IPS-20b (cell line): ENCODE measurements at regions not wholly inside any gene's neighbourhood (a gene's known extent, or its start where the extent isn't known, plus 50 kb on each side); places are given as distances from the start of the nearest gene placed in this dataset.

Experiments used
- H3K27ac ChIP-seq: one replicate; pipeline ENCODE4 v1.5.1; 2013; ENCODE audit warnings: low read length
- H3K27me3 ChIP-seq: 2 replicates; pipeline ENCODE4 v1.6.1; 2013; ENCODE audit warnings: mild to moderate bottlenecking, low read length, inconsistent platforms; ENCODE audit not compliant: insufficient read depth
- H3K36me3 ChIP-seq: 2 replicates; pipeline ENCODE4 v1.6.1; 2013; ENCODE audit warnings: low read depth, mild to moderate bottlenecking, inconsistent platforms, low read length, moderate library complexity; ENCODE audit not compliant: insufficient read depth
- H3K4me1 ChIP-seq: 2 replicates; pipeline ENCODE4 v1.6.1; 2013; ENCODE audit warnings: mild to moderate bottlenecking, control low read depth, inconsistent platforms, low read length, moderate library complexity; ENCODE audit not compliant: insufficient read depth
- H3K4me3 ChIP-seq: 2 replicates; pipeline ENCODE4 v1.5.1; 2013; ENCODE audit warnings: mild to moderate bottlenecking, low read length, inconsistent platforms
- H3K9ac ChIP-seq: 2 replicates; pipeline ENCODE4 v1.6.1; 2013; ENCODE audit warnings: low read depth, mild to moderate bottlenecking, inconsistent platforms, low read length, moderate library complexity
- H3K9me3 ChIP-seq: 2 replicates; pipeline ENCODE4 v1.6.1; 2013; ENCODE audit warnings: mild to moderate bottlenecking, low read depth, low read length, inconsistent platforms; ENCODE audit not compliant: insufficient read depth

DNA sequence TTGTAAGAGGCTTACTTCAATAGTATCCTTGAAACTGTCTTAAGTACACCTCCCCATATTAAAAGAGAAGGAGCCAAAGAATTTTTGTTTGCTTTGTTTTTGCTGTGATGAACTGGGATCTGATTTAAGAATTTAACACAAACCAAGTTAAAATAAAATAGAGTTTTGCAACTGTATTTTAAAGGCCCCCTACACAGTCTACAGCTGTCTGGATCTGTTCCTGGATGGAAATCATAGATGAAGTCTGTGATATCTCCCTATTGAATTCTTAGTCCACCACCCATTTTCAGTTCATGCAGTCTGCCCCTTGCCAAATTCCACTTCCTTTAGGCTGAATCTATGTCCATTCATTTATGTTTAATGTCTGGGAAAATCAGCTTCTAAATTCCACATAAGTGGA lies 169.8 kb upstream of the MEOX2 start:
- H3K9ac ChIP-seq, result no peak overlapping the region
- H3K27ac ChIP-seq, result no peak overlapping the region
- H3K4me1 ChIP-seq, result no peaks in the 10 kb centered on the region
- H3K9me3 ChIP-seq, result no peaks in the 10 kb centered on the region
- no peak overlapping the region for H3K4me3 ChIP-seq
- no peaks in the 10 kb centered on the region for H3K36me3 ChIP-seq
- no peaks in the 10 kb centered on the region for H3K27me3 ChIP-seq

DNA sequence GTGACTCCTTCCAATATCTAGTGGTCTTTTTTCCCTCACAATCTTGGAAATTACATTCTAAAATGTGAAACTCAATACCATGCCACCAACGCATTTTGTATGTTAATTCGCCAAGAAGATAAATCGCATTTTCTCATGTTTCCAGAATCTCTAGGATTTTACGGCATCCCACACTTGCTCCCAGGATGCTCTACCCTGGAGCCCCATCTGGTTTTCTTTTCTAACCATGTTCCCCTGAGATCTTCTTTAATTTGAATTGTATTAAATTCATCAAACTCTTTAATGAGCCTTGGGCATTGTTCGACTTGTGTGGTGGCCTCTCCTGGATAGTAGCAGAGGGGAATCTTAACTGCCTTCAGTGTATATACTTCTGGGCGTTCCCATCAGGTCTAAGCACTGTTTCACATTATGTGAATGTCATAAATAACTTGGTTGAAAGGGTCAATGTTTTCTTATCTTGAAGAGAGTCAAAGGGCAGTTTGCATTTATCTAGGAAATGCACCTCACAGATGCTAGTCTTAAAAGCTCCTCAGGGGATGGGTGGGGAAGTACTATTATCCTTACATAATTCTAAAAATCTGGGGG lies 169.1 kb upstream of the MEOX2 start:
- no peaks in the 10 kb centered on the region for H3K9me3 ChIP-seq
- no peaks in the 10 kb centered on the region for H3K4me1 ChIP-seq
- H3K36me3 ChIP-seq, result no peaks in the 10 kb centered on the region
- H3K4me3 ChIP-seq, result no peak overlapping the region
- H3K9ac ChIP-seq, result no peak overlapping the region
- H3K27ac ChIP-seq, result no peak overlapping the region
- H3K27me3 ChIP-seq, result no peaks in the 10 kb centered on the region

DNA sequence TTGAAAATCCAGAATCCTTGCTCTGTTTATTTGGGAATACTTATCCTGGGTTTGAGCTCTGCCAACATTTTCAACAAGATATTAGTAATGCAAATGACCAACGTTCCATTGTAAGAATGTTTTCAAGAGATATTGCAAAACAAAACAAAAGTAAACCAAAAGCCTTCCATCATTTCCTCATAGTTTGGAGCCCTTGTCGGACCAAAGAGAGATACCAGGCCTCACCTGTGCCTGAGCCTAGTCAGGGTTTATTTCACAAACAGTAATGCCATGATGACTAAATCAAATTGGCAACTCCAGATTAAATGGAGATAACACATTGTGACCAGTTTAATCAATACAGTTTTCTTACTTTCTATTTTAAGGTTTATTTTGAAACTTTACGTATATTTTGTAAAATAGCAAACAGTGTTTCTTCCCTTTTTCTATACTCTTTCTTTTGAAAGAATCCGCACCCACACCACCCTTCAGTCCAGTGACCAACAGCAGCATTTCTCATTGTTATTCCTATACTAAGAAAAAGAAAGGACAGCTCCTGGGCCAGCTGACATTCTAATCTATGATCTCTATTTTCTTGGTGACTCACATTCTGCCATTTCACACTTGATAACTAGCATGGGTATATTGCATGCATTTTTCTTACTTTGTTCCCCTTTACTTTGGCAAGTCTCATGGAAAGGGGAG lies 168.5 kb upstream of the MEOX2 start:
- Histone ChIP-seq H3K27ac (no peak overlapping the region), H3K4me1 (no peaks in the 10 kb centered on the region), H3K4me3 (no peak overlapping the region), H3K9me3 (no peaks in the 10 kb centered on the region), H3K9ac (no peak overlapping the region), H3K36me3 (no peaks in the 10 kb centered on the region), H3K27me3 (no peaks in the 10 kb centered on the region)

- Histone ChIP-seq H3K4me3 (no peak overlapping the region), H3K9ac (no peak overlapping the region), H3K4me1 (no peaks in the 10 kb centered on the region), H3K27me3 (no peaks in the 10 kb centered on the region), H3K27ac (no peak overlapping the region), H3K36me3 (no peaks in the 10 kb centered on the region), H3K9me3 (no peaks in the 10 kb centered on the region)
Measured at GRCh38 chr7:15853832-15854470, 167.5 kb upstream of the MEOX2 start.

DNA sequence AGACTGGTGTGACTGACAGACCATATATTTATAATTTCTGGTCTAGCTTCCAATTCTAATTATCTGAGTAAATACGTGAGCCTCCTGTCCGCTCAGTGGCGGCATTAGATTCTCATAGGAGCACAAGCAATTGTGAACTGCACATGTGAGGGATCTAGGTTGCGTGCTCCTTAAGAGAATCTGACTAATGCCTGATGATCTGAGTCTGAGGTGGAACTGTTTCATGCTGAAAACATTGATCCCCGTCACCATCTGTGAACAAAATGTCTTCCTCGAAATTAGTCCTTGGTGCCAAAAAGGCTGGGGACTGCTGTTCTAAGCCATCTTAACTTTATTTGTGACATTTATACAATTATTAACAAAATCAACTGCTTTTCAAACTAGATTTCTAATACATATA lies 164.7 kb upstream of the MEOX2 start:
- Histone ChIP-seq H3K36me3 (no peaks in the 10 kb centered on the region), H3K27me3 (no peaks in the 10 kb centered on the region), H3K4me1 (no peaks in the 10 kb centered on the region), H3K9me3 (no peaks in the 10 kb centered on the region), H3K9ac (no peak overlapping the region), H3K27ac (no peak overlapping the region), H3K4me3 (no peak overlapping the region)

- no peaks in the 10 kb centered on the region for H3K36me3 ChIP-seq
- H3K27ac ChIP-seq, result no peak overlapping the region
- H3K9ac ChIP-seq, result no peak overlapping the region
- H3K4me1 ChIP-seq, result no peaks in the 10 kb centered on the region
- H3K27me3 ChIP-seq, result no peaks in the 10 kb centered on the region
- no peak overlapping the region for H3K4me3 ChIP-seq
- no peaks in the 10 kb centered on the region for H3K9me3 ChIP-seq
Measured at GRCh38 chr7:15848901-15849300, 162.4 kb upstream of the MEOX2 start.

DNA sequence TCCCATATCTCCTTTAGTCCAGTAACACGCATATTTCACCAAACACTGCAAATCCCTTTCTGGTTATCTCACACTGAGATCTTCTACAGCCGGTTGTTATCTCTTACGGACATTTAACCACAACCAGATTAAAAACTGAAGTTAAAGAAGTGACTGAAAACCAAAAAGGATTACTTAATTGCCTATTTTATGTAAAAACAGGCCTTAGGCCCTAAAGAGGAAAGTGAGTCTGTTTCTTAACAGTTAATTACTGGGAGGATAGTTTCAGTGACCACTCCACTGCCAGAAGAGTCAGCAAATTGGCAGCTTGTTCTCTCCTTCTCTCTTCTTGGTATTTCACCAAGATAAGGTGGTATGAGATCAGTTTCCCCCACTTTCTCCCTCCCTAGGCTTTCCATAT lies 161.9 kb upstream of the MEOX2 start:
- Histone ChIP-seq H3K36me3 (no peaks in the 10 kb centered on the region), H3K9me3 (no peaks in the 10 kb centered on the region), H3K27ac (no peak overlapping the region), H3K27me3 (no peaks in the 10 kb centered on the region), H3K4me3 (no peak overlapping the region), H3K9ac (no peak overlapping the region), H3K4me1 (no peaks in the 10 kb centered on the region)

- Histone ChIP-seq H3K27ac (no peak overlapping the region), H3K9me3 (no peaks in the 10 kb centered on the region), H3K4me3 (no peak overlapping the region), H3K27me3 (no peaks in the 10 kb centered on the region), H3K4me1 (no peaks in the 10 kb centered on the region), H3K36me3 (no peaks in the 10 kb centered on the region), H3K9ac (no peak overlapping the region)
Measured at GRCh38 chr7:15845868-15846267, 159.4 kb upstream of the MEOX2 start.

GRCh38 chr7:15845461-15845860 lies 159.0 kb upstream of the MEOX2 start:
- H3K27ac ChIP-seq, result no peak overlapping the region
- H3K9ac ChIP-seq, result no peak overlapping the region
- H3K9me3 ChIP-seq, result no peaks in the 10 kb centered on the region
- H3K4me3 ChIP-seq, result no peak overlapping the region
- H3K4me1 ChIP-seq, result no peaks in the 10 kb centered on the region
- no peaks in the 10 kb centered on the region for H3K36me3 ChIP-seq
- H3K27me3 ChIP-seq, result no peaks in the 10 kb centered on the region

GRCh38 chr7:15839416-15840100 lies 153.1 kb upstream of the MEOX2 start:
- H3K27me3 ChIP-seq, result no peaks in the 10 kb centered on the region
- no peaks in the 10 kb centered on the region for H3K36me3 ChIP-seq
- H3K4me1 ChIP-seq, result peaks cover 15% of the 10 kb centered on the region; the same call in 1 of the 2 replicates
- H3K4me3 ChIP-seq, result peak overlapping the region; percentile 47; the same call in 1 of the 2 replicates
- peak overlapping the region; percentile 38; the same call in 1 of the 2 replicates for H3K9ac ChIP-seq
- no peaks in the 10 kb centered on the region for H3K9me3 ChIP-seq
- H3K27ac ChIP-seq, result no peak overlapping the region

DNA sequence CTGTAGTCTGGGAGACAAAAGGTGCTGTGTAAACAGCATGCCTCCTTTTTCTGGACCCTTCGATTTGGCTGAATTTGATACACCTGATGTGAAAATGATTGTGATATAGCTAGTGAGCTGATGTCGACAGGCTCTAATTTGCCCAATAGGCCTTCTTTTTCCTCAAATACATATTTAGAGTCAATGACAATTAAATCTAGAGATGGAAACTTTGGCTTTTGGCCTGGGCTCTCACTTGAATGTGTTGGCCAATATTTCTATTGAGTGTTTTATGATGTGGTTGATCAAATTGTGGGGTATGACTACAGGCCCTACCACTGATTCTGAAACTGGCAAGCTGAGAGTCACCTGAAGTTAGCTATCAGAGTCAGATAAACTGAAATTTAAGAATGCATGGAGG lies 151.8 kb upstream of the MEOX2 start:
- H3K9ac ChIP-seq, result no peak overlapping the region
- H3K27ac ChIP-seq, result no peak overlapping the region
- peaks cover 15% of the 10 kb centered on the region; the same call in 1 of the 2 replicates for H3K4me1 ChIP-seq
- H3K9me3 ChIP-seq, result no peaks in the 10 kb centered on the region
- H3K36me3 ChIP-seq, result no peaks in the 10 kb centered on the region
- H3K4me3 ChIP-seq, result no peak overlapping the region
- H3K27me3 ChIP-seq, result no peaks in the 10 kb centered on the region
